Gastrocnemius medialis (tissue), 4 donors: ENCODE measurements at regions not wholly inside any gene's neighbourhood (a gene's known extent, or its start where the extent isn't known, plus 50 kb on each side); places are given as distances from the start of the nearest gene placed in this dataset.

Experiments used
- POLR2A ChIP-seq, 2 donors: fragments of 450-650 bp; IDR thresholded peaks; one replicate each; pipeline ENCODE4 v1.6.1; 2017; ENCODE audit warnings: antibody characterized with exemption in 2 of 2, mild to moderate bottlenecking in 2 of 2, moderate library complexity in 2 of 2
- TF ChIP-seq, protein P1 (sequence below), 5 experiments: fragments of 450-650 bp in 3 of 5; fragments of 200-600 bp in 2 of 5; sonication (generic) in 2 of 5; IDR thresholded peaks in 4 of 5; conservative IDR thresholded peaks in 1 of 5; 1 replicate in 4 of 5; 2 replicates in 1 of 5; pipeline ENCODE4 v1.5.1; 2016 to 2019; ENCODE audit warnings: antibody characterized with exemption in 5 of 5, mild to moderate bottlenecking in 3 of 5, moderate library complexity in 3 of 5

GRCh38 chr15:94991718-94992117, 760.4 kb downstream of the MCTP2 start:
- TF ChIP-seq, protein P1, sequence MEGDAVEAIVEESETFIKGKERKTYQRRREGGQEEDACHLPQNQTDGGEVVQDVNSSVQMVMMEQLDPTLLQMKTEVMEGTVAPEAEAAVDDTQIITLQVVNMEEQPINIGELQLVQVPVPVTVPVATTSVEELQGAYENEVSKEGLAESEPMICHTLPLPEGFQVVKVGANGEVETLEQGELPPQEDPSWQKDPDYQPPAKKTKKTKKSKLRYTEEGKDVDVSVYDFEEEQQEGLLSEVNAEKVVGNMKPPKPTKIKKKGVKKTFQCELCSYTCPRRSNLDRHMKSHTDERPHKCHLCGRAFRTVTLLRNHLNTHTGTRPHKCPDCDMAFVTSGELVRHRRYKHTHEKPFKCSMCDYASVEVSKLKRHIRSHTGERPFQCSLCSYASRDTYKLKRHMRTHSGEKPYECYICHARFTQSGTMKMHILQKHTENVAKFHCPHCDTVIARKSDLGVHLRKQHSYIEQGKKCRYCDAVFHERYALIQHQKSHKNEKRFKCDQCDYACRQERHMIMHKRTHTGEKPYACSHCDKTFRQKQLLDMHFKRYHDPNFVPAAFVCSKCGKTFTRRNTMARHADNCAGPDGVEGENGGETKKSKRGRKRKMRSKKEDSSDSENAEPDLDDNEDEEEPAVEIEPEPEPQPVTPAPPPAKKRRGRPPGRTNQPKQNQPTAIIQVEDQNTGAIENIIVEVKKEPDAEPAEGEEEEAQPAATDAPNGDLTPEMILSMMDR (IDR thresholded peaks at IDR 0.05 in 4 of 5, conservative IDR thresholded peaks at IDR 0.05 in 1 of 5): no peak
- no peak for TF ChIP-seq POLR2A (IDR thresholded peaks at IDR 0.05)
